SK-N-MC (cell line): ENCODE measurements at regions not wholly inside any gene's neighbourhood (a gene's known extent, or its start where the extent isn't known, plus 50 kb on each side); places are given as distances from the start of the nearest gene placed in this dataset.

ENCODE experiments used
- EZH2 ChIP-seq: fragments of 200-600 bp; sonication (generic); IDR thresholded peaks from one replicate; pipeline ENCODE4 v1.6.1; 2017; ENCODE audit warnings: antibody characterized with exemption
- FOXP2 ChIP-seq: optimal IDR thresholded peaks from 2 replicates; pipeline ENCODE3; 2011; ENCODE audit warnings: mild to moderate bottlenecking, moderate library complexity; ENCODE audit not compliant: insufficient read depth; ENCODE audit errors: extremely low read length, control extremely low read depth
- POLR2AphosphoS5 ChIP-seq: IDR thresholded peaks from 2 replicates; pipeline ENCODE4 v1.6.1; 2012; ENCODE audit warnings: mild to moderate bottlenecking, low read depth, low read length, borderline replicate concordance

DNA sequence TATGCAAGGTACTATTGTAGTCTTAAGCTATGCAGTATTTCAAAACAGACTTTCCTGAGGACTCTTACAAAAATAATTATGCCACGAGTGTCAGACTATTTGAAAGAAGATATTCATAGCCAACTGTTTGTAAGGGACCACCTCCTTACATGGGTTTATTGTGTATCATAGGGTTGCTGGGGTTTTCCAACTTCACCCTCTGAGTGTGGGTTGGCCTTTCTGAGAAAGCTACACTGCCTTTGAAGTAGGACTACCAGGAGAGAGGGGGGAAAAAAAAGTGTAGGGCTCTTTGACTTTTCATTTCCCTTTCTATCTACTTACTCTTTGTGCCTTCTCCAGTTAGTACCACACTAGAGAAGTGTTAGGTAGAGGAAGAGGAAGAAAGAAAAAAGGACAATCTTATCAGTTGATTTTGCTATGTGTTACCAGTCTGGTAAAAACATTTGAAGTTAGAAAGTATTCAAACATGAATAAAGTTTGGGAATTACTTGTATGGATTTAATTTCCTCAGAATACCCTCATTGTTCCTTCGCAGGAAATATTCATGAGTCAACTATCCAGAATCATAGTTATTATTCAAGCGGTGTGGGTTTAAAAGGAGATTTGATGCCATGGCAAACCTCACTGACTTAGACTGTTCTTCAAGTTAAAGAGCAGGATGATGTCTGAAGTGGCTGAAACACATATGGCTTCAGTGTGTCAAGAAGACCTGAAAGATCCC, 329.3 kb upstream of the THBS1 start:
- TF ChIP-seq POLR2AphosphoS5 (no peak), EZH2 (no peak), FOXP2 (no peak)
